ENCODE measurements at regions not wholly inside any gene's neighbourhood (a gene's known extent, or its start where the extent isn't known, plus 50 kb on each side); places are given as distances from the start of the nearest gene placed in this dataset.

DNA sequence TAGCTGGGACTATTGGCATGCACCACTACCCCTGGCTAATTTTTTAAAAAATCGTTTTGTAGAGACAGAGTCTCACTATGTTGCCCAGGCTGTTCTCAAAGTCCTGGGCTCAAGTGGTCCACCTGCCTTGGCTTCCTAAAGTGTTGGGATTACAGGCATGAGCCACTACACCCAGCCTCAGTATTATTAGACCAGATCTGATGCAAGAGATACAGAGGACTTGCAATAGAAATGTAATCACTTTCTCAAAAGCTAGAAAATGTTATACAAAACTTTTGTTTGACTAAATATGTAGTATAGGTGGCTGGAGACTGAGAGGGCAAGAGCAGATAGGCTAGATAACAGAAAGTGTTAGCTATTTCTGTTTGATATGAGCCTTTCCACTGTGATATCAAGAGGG, 531.9 kb downstream of the SOX2 start:
- no peak for TF ChIP-seq POLR2A (IDR thresholded peaks at IDR 0.05)
- no peak for TF ChIP-seq CTCF (IDR thresholded peaks at IDR 0.05)

Data from uterus (tissue), 2 donors.